Fibroblast of mammary gland (primary cell): ENCODE measurements at regions not wholly inside any gene's neighbourhood (a gene's known extent, or its start where the extent isn't known, plus 50 kb on each side); places are given as distances from the start of the nearest gene placed in this dataset.

ENCODE experiments used
- DNase-seq: peaks from one replicate; pipeline ENCODE4 v3.0.0-alpha.2; 2010; ENCODE audit warnings: low read depth
- H3K4me3 ChIP-seq: 2 replicates; pipeline ENCODE4 v1.5.1; 2011; ENCODE audit warnings: low read depth, mild to moderate bottlenecking, low read length, moderate library complexity; ENCODE audit not compliant: control insufficient read depth
- CTCF ChIP-seq: conservative IDR thresholded peaks from 2 replicates; pipeline ENCODE4 v1.5.1; 2011; ENCODE audit warnings: low read depth, low read length, inconsistent platforms; ENCODE audit not compliant: control insufficient read depth, insufficient read depth

DNA sequence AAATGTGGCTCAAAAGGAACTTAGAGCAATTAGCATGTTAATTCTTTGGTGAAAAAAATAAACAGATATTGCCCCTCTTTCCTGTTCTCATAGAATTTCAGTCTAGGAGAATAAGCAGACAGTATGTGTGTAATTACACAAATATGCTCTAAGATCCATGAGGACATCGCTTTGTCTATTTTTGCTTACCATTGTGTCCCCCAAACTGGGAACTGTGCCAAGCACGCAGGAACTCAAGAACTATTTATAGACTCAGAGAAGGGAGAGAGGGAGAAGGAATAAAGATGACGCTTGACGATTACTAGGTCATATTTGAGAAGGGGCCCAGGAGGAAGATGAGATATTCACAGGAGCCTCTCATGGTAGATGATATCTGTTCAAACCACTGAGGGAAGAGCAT lies 692.6 kb downstream of the RAB28 start:
- no peak for DNase-seq

DNA sequence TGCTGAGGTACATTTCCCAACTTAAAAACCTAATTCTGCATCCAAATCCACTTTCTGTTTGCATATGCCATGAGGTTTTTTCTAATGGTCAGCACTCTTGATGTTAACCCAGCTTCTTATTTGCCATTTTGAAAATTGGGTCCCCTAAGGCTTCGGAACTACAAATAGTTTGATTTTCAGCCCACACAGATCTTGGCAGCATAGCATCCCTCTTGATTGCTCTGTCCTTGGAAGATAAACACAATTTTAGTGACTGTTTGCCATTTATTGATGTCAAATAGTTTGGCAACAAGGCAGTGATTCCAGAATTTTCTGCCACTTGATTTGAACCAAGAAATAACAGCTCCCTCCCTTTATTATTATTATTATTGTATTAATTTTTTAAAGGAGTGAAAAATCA lies 696.9 kb downstream of the RAB28 start:
- DNase-seq = no peak
- H3K4me3 ChIP-seq = no peak overlapping the region
- no peak for TF ChIP-seq CTCF

More for the DNA sequence above, 692.6 kb downstream of the RAB28 start:
- no peak for TF ChIP-seq CTCF
- no peak overlapping the region for H3K4me3 ChIP-seq

DNA sequence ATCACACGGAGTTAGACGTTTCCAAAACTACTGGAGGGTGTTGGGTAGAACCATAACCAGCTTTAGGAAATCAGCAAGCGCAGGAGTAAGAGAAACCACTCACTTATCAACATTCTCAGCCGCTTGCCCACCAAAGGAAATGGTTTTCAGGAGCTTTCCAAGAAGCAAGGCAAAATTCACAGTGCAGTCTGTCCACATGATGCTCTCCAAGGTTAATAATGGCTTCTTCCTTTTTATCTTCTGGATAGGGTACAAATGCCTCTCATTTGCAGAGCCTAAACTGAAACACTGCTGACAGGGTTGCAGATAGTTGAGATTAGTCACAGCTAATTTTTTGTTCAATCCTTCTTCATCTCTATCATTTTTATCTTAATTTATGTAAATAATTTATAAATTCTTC lies 705.4 kb downstream of the RAB28 start:
- no peak for DNase-seq
- no peak overlapping the region for H3K4me3 ChIP-seq
- TF ChIP-seq CTCF = no peak

GRCh38 chr4:12778191-12778590 lies 705.9 kb downstream of the RAB28 start:
- DNase-seq = no peak
- no peak for TF ChIP-seq CTCF
- no peak overlapping the region for H3K4me3 ChIP-seq

DNA sequence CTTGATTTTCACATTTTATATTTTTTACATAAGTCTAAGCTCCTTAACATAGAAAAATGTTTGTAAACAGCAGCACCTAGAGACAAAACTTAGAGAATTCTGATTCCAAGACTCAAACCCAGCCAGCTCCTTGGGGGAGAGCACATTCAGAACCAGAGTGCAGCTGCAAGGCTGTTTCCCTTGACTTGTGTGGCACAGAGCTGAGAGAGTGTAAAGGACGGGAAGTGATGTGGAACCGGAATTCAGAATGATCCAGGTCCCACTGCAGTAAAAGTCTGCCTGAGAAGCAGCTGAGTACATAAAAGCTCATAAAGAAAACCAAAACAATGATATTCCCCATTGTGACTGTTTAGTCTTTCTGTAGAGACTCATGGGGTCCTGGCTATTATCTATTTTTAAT lies 713.8 kb downstream of the RAB28 start:
- TF ChIP-seq CTCF = no peak
- no peak overlapping the region for H3K4me3 ChIP-seq
- no peak for DNase-seq

DNA sequence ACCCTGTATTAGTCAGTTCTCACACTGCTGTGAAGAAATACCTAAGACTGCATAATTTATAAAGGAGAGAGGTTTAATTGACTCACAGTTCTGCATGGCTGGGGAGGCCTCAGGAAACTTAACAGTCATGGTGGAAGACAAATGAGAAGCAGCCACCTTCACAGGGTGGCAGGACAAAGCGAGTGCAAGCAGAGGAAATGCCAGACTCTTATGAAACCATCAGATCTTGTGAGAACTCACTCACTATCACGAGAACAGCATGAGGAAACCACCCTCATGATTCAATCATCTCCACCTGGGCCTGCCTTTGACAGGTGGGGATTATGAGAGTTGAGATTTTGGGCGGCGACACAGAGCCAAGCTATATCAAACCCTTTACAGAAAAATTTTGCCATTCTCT lies 722.4 kb downstream of the RAB28 start:
- no peak for DNase-seq
- no peak for TF ChIP-seq CTCF
- no peak overlapping the region for H3K4me3 ChIP-seq

- no peak for DNase-seq
- TF ChIP-seq CTCF = no peak
- H3K4me3 ChIP-seq = no peak overlapping the region
Measured at GRCh38 chr4:12747154-12747553, 737.0 kb downstream of the RAB28 start.
